Osteocyte (in vitro differentiated cells): ENCODE measurements at regions not wholly inside any gene's neighbourhood (a gene's known extent, or its start where the extent isn't known, plus 50 kb on each side); places are given as distances from the start of the nearest gene placed in this dataset.
"Not testable (repeated sequence)": the region's sequence is repeated elsewhere in the genome, so short reads cannot be mapped to it uniquely, and the experiment has no call there.

ENCODE experiments used
- DNase-seq: peaks from one replicate; pipeline ENCODE4 v3.0.0; 2021; ENCODE audit warnings: mixed read lengths; ENCODE audit not compliant: unreplicated experiment; ENCODE audit errors: extremely low spot score
- H3K27ac Mint-ChIP-seq: one replicate; pipeline ENCODE4 v1.8.0; 2021; ENCODE audit warnings: mild to moderate bottlenecking, mixed read lengths; ENCODE audit not compliant: unreplicated experiment
- H3K27me3 Mint-ChIP-seq: one replicate; pipeline ENCODE4 v1.8.0; 2021; ENCODE audit warnings: mixed read lengths; ENCODE audit not compliant: unreplicated experiment
- H3K36me3 Mint-ChIP-seq: one replicate; pipeline ENCODE4 v1.8.0; 2021; ENCODE audit warnings: mixed read lengths; ENCODE audit not compliant: unreplicated experiment
- H3K4me1 Mint-ChIP-seq: one replicate; pipeline ENCODE4 v1.8.0; 2021; ENCODE audit warnings: mixed read lengths; ENCODE audit not compliant: unreplicated experiment
- H3K4me3 Mint-ChIP-seq: one replicate; pipeline ENCODE4 v1.8.0; 2021; ENCODE audit warnings: mild to moderate bottlenecking, moderate library complexity, mixed read lengths; ENCODE audit not compliant: unreplicated experiment
- H3K9me3 Mint-ChIP-seq: one replicate; pipeline ENCODE4 v1.8.0; 2021; ENCODE audit warnings: mixed read lengths; ENCODE audit not compliant: unreplicated experiment
- TF ChIP-seq, protein P1 (sequence below): fragments of 200-600 bp; sonication (generic); IDR thresholded peaks from 2 replicates; pipeline ENCODE4 v1.5.0; 2021; ENCODE audit warnings: antibody characterized with exemption, mild to moderate bottlenecking, moderate library complexity

- no peaks in the 10 kb centered on the region for H3K36me3 Mint-ChIP-seq
- no peak overlapping the region for H3K4me3 Mint-ChIP-seq
- H3K4me1 Mint-ChIP-seq, result no peaks in the 10 kb centered on the region
- H3K27ac Mint-ChIP-seq, result no peak overlapping the region
- TF ChIP-seq, protein P1, sequence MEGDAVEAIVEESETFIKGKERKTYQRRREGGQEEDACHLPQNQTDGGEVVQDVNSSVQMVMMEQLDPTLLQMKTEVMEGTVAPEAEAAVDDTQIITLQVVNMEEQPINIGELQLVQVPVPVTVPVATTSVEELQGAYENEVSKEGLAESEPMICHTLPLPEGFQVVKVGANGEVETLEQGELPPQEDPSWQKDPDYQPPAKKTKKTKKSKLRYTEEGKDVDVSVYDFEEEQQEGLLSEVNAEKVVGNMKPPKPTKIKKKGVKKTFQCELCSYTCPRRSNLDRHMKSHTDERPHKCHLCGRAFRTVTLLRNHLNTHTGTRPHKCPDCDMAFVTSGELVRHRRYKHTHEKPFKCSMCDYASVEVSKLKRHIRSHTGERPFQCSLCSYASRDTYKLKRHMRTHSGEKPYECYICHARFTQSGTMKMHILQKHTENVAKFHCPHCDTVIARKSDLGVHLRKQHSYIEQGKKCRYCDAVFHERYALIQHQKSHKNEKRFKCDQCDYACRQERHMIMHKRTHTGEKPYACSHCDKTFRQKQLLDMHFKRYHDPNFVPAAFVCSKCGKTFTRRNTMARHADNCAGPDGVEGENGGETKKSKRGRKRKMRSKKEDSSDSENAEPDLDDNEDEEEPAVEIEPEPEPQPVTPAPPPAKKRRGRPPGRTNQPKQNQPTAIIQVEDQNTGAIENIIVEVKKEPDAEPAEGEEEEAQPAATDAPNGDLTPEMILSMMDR, result no peak
- H3K9me3 Mint-ChIP-seq, result no peaks in the 10 kb centered on the region
- no peaks in the 10 kb centered on the region for H3K27me3 Mint-ChIP-seq
- no peak for DNase-seq
Observed at GRCh38 chr12:17035372-17035771, 429.4 kb upstream of the LMO3 start.

GRCh38 chr12:17030338-17030737, 424.4 kb upstream of the LMO3 start:
- H3K27me3 Mint-ChIP-seq, result no peaks in the 10 kb centered on the region
- no peaks in the 10 kb centered on the region for H3K36me3 Mint-ChIP-seq
- H3K9me3 Mint-ChIP-seq, result peaks cover 13% of the 10 kb centered on the region
- TF ChIP-seq, protein P1, result no peak
- H3K27ac Mint-ChIP-seq, result no peak overlapping the region
- no peak overlapping the region for H3K4me3 Mint-ChIP-seq
- DNase-seq, result no peak
- no peaks in the 10 kb centered on the region for H3K4me1 Mint-ChIP-seq

DNA sequence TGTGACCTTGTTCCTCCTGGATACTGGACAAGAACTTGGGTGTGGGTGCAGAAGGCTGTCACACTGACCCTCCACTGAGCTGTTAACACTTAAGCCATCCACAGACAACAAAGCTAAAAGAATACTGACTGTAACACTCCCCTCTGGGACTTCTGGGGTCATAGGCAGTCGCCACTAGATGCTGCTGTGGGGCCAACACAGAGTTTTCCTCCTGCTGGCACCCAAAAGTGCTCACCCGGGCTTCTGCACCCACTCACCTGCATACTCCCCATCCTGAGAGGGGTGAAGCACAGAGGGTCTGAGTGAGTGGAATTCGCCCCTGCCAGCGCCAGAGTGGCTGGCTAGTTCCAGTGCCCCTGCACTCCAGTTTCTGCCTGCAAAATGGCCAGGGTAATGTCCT, 422.4 kb upstream of the LMO3 start:
- DNase-seq, result no peak
- no peaks in the 10 kb centered on the region for H3K4me1 Mint-ChIP-seq
- no peak overlapping the region for H3K4me3 Mint-ChIP-seq
- H3K36me3 Mint-ChIP-seq, result no peaks in the 10 kb centered on the region
- H3K27ac Mint-ChIP-seq, result no peak overlapping the region
- no peaks in the 10 kb centered on the region for H3K27me3 Mint-ChIP-seq
- TF ChIP-seq, protein P1, result no peak
- H3K9me3 Mint-ChIP-seq, result peaks cover 17% of the 10 kb centered on the region

DNA sequence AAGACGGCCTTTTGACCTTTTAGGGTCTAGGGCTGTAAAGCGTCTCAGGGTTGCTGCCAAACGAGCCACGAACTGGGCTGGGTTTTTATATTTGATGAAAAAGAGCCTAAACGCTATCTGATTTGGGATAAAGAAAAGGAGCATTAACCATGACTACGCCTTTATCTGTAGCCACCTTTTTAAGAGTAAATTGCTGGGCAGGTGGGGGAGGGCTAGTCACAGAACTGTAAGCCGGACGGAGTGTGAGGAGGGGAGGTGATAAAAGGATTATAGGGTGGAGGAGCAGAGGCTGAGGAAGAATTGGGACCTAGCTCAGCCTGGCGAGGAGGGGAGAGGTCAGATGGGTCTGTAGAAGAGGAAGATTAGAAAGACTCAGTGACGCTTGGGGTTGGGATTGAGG, 419.5 kb upstream of the LMO3 start:
- H3K27me3 Mint-ChIP-seq, H3K4me3 Mint-ChIP-seq, H3K4me1 Mint-ChIP-seq, H3K36me3 Mint-ChIP-seq, DNase-seq, H3K27ac Mint-ChIP-seq: not testable (repeated sequence)
- H3K9me3 Mint-ChIP-seq, result peaks cover 17% of the 10 kb centered on the region

DNA sequence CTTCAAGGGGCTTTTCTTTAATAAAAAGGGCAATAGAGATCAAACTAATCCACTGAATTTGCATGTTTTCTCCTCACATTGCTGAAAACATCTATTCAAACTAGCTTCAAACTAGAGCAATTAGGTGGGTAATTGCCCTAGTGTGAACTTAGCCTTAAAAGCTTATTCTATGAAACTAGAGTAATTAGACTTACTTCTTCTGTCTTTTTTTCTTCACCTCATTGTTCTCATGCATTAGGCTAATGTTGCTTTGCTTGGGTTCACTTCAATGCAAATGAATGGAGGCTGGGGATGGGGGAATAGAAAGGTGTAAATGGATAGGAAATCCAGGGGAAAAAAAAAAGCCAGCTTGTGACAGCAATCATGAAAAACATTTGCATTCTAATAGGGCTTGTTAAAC, 414.8 kb upstream of the LMO3 start:
- Mint-ChIP-seq H3K27me3 (no peaks in the 10 kb centered on the region), H3K4me3 (no peak overlapping the region), H3K27ac (no peak overlapping the region), H3K9me3 (peaks cover 21% of the 10 kb centered on the region), H3K4me1 (no peaks in the 10 kb centered on the region), H3K36me3 (no peaks in the 10 kb centered on the region)
- TF ChIP-seq, protein P1, result no peak
- DNase-seq, result no peak

GRCh38 chr12:17017402-17017801, 411.4 kb upstream of the LMO3 start:
- H3K4me3 Mint-ChIP-seq, result no peak overlapping the region
- TF ChIP-seq, protein P1, result no peak
- H3K27ac Mint-ChIP-seq, result no peak overlapping the region
- H3K9me3 Mint-ChIP-seq, result peaks cover 20% of the 10 kb centered on the region
- H3K27me3 Mint-ChIP-seq, result no peaks in the 10 kb centered on the region
- no peaks in the 10 kb centered on the region for H3K36me3 Mint-ChIP-seq
- no peak for DNase-seq
- H3K4me1 Mint-ChIP-seq, result no peaks in the 10 kb centered on the region
